Endodermal cell (in vitro differentiated cells): ENCODE measurements at regions not wholly inside any gene's neighbourhood (a gene's known extent, or its start where the extent isn't known, plus 50 kb on each side); places are given as distances from the start of the nearest gene placed in this dataset.

Experiments used
- DNase-seq: peaks from one replicate; pipeline ENCODE4 v3.0.0-alpha.2; 2017
- H3K27ac ChIP-seq: 2 replicates; pipeline ENCODE4 v1.5.1; 2013; ENCODE audit warnings: mild to moderate bottlenecking, low read depth, low read length, moderate library complexity
- H3K27me3 ChIP-seq: 2 replicates; pipeline ENCODE4 v1.6.1; 2013; ENCODE audit warnings: mild to moderate bottlenecking, low read length, moderate library complexity; ENCODE audit not compliant: insufficient read depth, control insufficient read depth, poor library complexity, severe bottlenecking
- H3K36me3 ChIP-seq: 2 replicates; pipeline ENCODE4 v1.7.0; 2013; ENCODE audit warnings: mild to moderate bottlenecking, low read length, moderate library complexity; ENCODE audit not compliant: control insufficient read depth, insufficient read depth
- H3K4me1 ChIP-seq: one replicate; pipeline ENCODE4 v1.7.0; 2013; ENCODE audit warnings: low read length; ENCODE audit not compliant: control insufficient read depth, insufficient read depth
- H3K4me3 ChIP-seq: 2 replicates; pipeline ENCODE4 v1.5.1; 2013; ENCODE audit warnings: mild to moderate bottlenecking, low read length, moderate library complexity
- H3K9ac ChIP-seq: 2 replicates; pipeline ENCODE4 v1.6.1; 2013; ENCODE audit warnings: mild to moderate bottlenecking, low read length, moderate library complexity; ENCODE audit not compliant: poor library complexity, severe bottlenecking; ENCODE audit errors: extremely low read depth
- H3K9me3 ChIP-seq: 2 replicates; pipeline ENCODE4 v1.6.1; 2013; ENCODE audit warnings: mild to moderate bottlenecking, low read length, moderate library complexity; ENCODE audit not compliant: control insufficient read depth
- H3K27ac Mint-ChIP-seq: 2 replicates; pipeline ENCODE4 v1.8.0; 2020; ENCODE audit warnings: mixed read lengths
- H3K27me3 Mint-ChIP-seq: 2 replicates; pipeline ENCODE4 v1.8.0; 2021; ENCODE audit warnings: mild to moderate bottlenecking, mixed read lengths; ENCODE audit not compliant: insufficient read depth
- H3K36me3 Mint-ChIP-seq: 2 replicates; pipeline ENCODE4 v1.8.0; 2020; ENCODE audit warnings: low read depth, mixed read lengths
- H3K4me1 Mint-ChIP-seq: 2 replicates; pipeline ENCODE4 v1.8.0; 2020; ENCODE audit warnings: mixed read lengths
- H3K4me3 Mint-ChIP-seq: 2 replicates; pipeline ENCODE4 v1.8.0; 2020; ENCODE audit warnings: mild to moderate bottlenecking, moderate library complexity, mixed read lengths
- H3K9me3 Mint-ChIP-seq: 2 replicates; pipeline ENCODE4 v1.8.0; 2020; ENCODE audit warnings: mild to moderate bottlenecking, mixed read lengths
- WGBS, 2 experiments: methylation state at CpG; one replicate each; pipeline versions ENCODE4 v1.1.5 to v1.1.7; 2013; ENCODE audit warnings: missing lambda C conversion rate in 2 of 2, mixed read lengths in 1 of 2; ENCODE audit not compliant: insufficient coverage in 1 of 2, insufficient read length in 1 of 2; 5-methylcytosine and 5-hydroxymethylcytosine counted together
- TF ChIP-seq, protein P1 (sequence below): fragments of 200-600 bp; sonication (generic); conservative IDR thresholded peaks from 2 replicates; pipeline ENCODE4 v1.5.0; 2021; ENCODE audit warnings: antibody characterized with exemption, mild to moderate bottlenecking

DNA sequence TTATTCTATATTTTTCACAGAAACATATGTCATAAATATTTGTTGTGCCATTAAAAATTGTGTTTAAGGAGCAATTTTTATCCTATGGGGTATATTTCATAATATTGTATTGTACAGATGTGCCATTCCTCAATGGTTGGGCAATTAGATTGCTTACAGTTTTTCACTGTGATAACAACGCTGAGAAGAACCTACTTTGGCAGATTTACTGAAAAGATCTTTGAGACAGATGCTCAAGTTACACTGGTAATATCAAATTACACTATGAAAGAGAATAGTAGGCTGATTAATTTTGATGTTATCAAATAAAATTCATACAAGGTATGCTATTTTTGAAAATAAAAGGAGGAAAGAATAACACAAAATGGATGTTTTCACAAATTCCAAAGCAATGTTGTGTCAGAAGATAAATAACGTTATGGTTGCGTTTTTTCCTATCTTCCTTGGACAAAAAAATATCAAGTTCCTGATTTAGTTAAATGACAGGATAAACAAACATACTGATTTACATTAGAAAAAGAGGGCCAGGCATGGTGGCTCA, 335.1 kb upstream of the ZNF521 start:
- Histone ChIP-seq H3K36me3 (no peaks in the 10 kb centered on the region), H3K27me3 (no peaks in the 10 kb centered on the region), H3K27ac (no peak overlapping the region), H3K9ac (no peak overlapping the region), H3K4me1 (no peaks in the 10 kb centered on the region), H3K9me3 (no peaks in the 10 kb centered on the region), H3K4me3 (no peak overlapping the region)
- no peak for DNase-seq
- Mint-ChIP-seq H3K27ac (no peak overlapping the region), H3K27me3 (no peaks in the 10 kb centered on the region), H3K4me1 (no peaks in the 10 kb centered on the region), H3K9me3 (no peaks in the 10 kb centered on the region), H3K4me3 (no peak overlapping the region), H3K36me3 (no peaks in the 10 kb centered on the region)
- TF ChIP-seq, protein P1, sequence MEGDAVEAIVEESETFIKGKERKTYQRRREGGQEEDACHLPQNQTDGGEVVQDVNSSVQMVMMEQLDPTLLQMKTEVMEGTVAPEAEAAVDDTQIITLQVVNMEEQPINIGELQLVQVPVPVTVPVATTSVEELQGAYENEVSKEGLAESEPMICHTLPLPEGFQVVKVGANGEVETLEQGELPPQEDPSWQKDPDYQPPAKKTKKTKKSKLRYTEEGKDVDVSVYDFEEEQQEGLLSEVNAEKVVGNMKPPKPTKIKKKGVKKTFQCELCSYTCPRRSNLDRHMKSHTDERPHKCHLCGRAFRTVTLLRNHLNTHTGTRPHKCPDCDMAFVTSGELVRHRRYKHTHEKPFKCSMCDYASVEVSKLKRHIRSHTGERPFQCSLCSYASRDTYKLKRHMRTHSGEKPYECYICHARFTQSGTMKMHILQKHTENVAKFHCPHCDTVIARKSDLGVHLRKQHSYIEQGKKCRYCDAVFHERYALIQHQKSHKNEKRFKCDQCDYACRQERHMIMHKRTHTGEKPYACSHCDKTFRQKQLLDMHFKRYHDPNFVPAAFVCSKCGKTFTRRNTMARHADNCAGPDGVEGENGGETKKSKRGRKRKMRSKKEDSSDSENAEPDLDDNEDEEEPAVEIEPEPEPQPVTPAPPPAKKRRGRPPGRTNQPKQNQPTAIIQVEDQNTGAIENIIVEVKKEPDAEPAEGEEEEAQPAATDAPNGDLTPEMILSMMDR: no peak
- WGBS, 2 experiments: 80 to 91% methylated on average over 2 to 3 of the region's 3 CpGs

DNA sequence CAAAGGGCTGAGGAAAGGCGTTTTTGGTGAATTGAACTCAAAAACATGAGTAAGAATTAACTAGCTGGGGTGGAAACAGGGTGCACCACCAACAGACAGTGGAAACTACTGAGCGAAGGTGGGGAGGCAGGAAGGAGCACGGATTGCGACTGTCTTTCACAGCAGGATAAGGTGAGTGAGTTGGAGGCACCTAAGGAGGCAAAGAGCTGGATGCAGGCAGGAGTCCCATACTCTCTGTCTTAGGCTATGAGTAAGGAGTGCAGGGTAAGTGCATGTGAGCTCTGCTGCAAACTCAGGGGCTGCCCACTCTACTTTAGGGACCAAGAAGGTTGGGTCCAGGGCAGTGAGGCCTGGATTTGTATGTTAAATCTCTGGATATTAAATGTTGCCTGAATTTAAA, 333.1 kb upstream of the ZNF521 start:
- no peaks in the 10 kb centered on the region for H3K36me3 ChIP-seq
- H3K9ac ChIP-seq: no peak overlapping the region
- H3K4me1 ChIP-seq: no peaks in the 10 kb centered on the region
- no peak overlapping the region for H3K27ac ChIP-seq
- no peaks in the 10 kb centered on the region for H3K9me3 ChIP-seq
- no peak overlapping the region for H3K4me3 ChIP-seq
- no peaks in the 10 kb centered on the region for H3K9me3 Mint-ChIP-seq
- TF ChIP-seq, protein P1: no peak
- no peaks in the 10 kb centered on the region for H3K27me3 ChIP-seq
- DNase-seq: no peak
- no peaks in the 10 kb centered on the region for H3K27me3 Mint-ChIP-seq
- H3K4me3 Mint-ChIP-seq: no peak overlapping the region
- WGBS, 2 experiments: 85 to 93% methylated on average over 4 of the region's 4 CpGs
- H3K4me1 Mint-ChIP-seq: no peaks in the 10 kb centered on the region
- H3K27ac Mint-ChIP-seq: no peak overlapping the region
- H3K36me3 Mint-ChIP-seq: no peaks in the 10 kb centered on the region

DNA sequence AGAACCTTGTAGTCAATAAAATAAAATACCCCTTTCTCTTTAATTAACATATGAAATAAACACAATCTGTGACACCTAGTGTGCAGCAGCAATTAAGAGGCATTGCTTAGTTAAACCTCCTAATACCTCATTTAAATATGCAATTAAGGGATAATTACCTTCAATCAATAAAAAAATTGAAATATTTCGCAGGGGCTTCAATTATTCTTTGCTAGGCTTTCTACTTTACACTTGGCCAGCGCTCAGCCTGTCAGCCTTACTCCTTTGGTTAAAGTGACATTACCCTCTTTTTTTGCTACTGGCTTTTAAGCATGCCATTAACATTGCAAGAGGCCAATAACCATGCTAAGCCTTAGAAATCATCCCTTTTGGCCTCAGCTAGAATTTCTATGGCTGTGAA, 327.5 kb upstream of the ZNF521 start:
- TF ChIP-seq, protein P1: no peak
- WGBS, 2 experiments: 62 to 70% methylated on average over 2 of the region's 2 CpGs
- H3K4me3 ChIP-seq: no peak overlapping the region
- H3K9ac ChIP-seq: no peak overlapping the region
- Mint-ChIP-seq H3K4me3 (no peak overlapping the region), H3K27me3 (no peaks in the 10 kb centered on the region), H3K27ac (no peak overlapping the region), H3K36me3 (no peaks in the 10 kb centered on the region), H3K9me3 (no peaks in the 10 kb centered on the region), H3K4me1 (peaks cover 9% of the 10 kb centered on the region)
- H3K27me3 ChIP-seq: no peaks in the 10 kb centered on the region
- no peaks in the 10 kb centered on the region for H3K9me3 ChIP-seq
- H3K36me3 ChIP-seq: no peaks in the 10 kb centered on the region
- H3K4me1 ChIP-seq: no peaks in the 10 kb centered on the region
- H3K27ac ChIP-seq: no peak overlapping the region
- DNase-seq: no peak
